ENCODE measurements at regions not wholly inside any gene's neighbourhood (a gene's known extent, or its start where the extent isn't known, plus 50 kb on each side); places are given as distances from the start of the nearest gene placed in this dataset.
"Not testable (repeated sequence)": the region's sequence is repeated elsewhere in the genome, so short reads cannot be mapped to it uniquely, and the experiment has no call there.

DNA sequence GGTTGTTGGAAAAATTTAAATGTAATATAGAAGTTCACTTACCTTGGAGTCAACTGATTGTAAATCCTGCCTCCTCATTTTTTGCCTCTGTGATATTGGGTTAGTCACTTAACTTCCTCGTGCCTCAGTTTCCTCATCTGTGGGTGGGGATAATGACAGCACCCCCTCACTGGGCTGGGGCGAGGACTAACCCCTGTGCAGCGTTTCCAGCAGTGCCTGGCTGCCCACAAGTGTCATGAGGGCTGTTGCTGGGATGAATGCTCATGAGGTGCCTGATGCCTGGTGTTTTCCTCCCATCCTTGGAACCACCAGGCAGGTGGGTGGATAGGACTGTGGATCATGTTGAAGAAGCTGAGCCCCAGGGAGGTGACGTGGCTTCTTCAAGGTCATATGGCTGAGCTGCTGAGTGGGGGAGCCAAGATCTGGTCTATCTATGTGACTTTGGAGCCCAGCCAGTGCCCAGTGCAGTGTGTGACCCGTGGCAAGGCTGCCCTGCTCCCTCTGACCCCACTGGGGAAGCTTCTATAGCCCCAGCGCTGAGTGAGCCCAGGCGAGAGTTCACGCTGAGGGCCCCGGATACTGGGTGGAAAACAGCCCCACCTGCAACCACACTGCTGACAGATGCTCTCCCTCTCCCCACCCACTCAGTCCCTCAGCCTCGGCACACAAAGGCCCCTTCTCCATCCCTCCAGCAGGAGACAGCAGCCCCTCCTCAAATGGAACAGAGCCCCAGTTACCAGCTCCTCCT is 446.0 kb downstream of the PTPRU start:
- DNase-seq = peak in 1 of 3 donors; percentile 9
- H3K4me3 ChIP-seq = no peak overlapping the region

GRCh38 chr1:29681416-29681815 is 445.1 kb downstream of the PTPRU start:
- not testable (repeated sequence) for H3K36me3 ChIP-seq (ENCODE audit: control insufficient read depth in 4 of 4, insufficient read depth in 4 of 4, low read length in 4 of 4); H3K27ac ChIP-seq (ENCODE audit: low read depth in 1 of 2, low read length in 1 of 2); H3K4me1 ChIP-seq (ENCODE audit: control insufficient read depth in 5 of 5, insufficient read depth in 5 of 5, low read length in 5 of 5); H3K27me3 ChIP-seq (ENCODE audit: control insufficient read depth in 3 of 3, insufficient read depth in 3 of 3, low read length in 2 of 3); H3K9ac ChIP-seq (ENCODE audit: insufficient read depth in 1 of 2, low read length in 2 of 2); H3K9me3 ChIP-seq (ENCODE audit: control insufficient read depth in 4 of 4, insufficient read depth in 3 of 4, low read length in 3 of 4); DNase-seq; ATAC-seq (ENCODE audit: insufficient read depth, low FRiP score); H3K4me3 ChIP-seq
- 59 to 76% methylated on average over 5 to 6 of the region's 6 CpGs for WGBS, 2 donors

More for the DNA sequence above, 446.0 kb downstream of the PTPRU start:
- Histone ChIP-seq H3K27me3 (ENCODE audit: control insufficient read depth in 3 of 3, insufficient read depth in 3 of 3, low read length in 2 of 3) (peaks cover 0 to 6% (median 6%) of the 10 kb centered on the region in 3 donors), H3K27ac (ENCODE audit: low read depth in 1 of 2, low read length in 1 of 2) (no peak overlapping the region), H3K9me3 (ENCODE audit: control insufficient read depth in 4 of 4, insufficient read depth in 3 of 4, low read length in 3 of 4) (no peaks in the 10 kb centered on the region), H3K36me3 (ENCODE audit: control insufficient read depth in 4 of 4, insufficient read depth in 4 of 4, low read length in 4 of 4) (no peaks in the 10 kb centered on the region), H3K4me1 (ENCODE audit: control insufficient read depth in 5 of 5, insufficient read depth in 5 of 5, low read length in 5 of 5) (peaks cover 0 to 6% (median 0%) of the 10 kb centered on the region in 5 donors), H3K9ac (ENCODE audit: insufficient read depth in 1 of 2, low read length in 2 of 2) (no peak overlapping the region)
- TF ChIP-seq, protein P1, sequence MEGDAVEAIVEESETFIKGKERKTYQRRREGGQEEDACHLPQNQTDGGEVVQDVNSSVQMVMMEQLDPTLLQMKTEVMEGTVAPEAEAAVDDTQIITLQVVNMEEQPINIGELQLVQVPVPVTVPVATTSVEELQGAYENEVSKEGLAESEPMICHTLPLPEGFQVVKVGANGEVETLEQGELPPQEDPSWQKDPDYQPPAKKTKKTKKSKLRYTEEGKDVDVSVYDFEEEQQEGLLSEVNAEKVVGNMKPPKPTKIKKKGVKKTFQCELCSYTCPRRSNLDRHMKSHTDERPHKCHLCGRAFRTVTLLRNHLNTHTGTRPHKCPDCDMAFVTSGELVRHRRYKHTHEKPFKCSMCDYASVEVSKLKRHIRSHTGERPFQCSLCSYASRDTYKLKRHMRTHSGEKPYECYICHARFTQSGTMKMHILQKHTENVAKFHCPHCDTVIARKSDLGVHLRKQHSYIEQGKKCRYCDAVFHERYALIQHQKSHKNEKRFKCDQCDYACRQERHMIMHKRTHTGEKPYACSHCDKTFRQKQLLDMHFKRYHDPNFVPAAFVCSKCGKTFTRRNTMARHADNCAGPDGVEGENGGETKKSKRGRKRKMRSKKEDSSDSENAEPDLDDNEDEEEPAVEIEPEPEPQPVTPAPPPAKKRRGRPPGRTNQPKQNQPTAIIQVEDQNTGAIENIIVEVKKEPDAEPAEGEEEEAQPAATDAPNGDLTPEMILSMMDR (IDR thresholded peaks at IDR 0.05; ENCODE audit: control extremely low read depth, extremely low read depth) = no peak
- no peak for ATAC-seq (ENCODE audit: insufficient read depth, low FRiP score)
- 53 to 59% methylated on average over 10 of the region's 10 CpGs for WGBS, 2 donors

DNA sequence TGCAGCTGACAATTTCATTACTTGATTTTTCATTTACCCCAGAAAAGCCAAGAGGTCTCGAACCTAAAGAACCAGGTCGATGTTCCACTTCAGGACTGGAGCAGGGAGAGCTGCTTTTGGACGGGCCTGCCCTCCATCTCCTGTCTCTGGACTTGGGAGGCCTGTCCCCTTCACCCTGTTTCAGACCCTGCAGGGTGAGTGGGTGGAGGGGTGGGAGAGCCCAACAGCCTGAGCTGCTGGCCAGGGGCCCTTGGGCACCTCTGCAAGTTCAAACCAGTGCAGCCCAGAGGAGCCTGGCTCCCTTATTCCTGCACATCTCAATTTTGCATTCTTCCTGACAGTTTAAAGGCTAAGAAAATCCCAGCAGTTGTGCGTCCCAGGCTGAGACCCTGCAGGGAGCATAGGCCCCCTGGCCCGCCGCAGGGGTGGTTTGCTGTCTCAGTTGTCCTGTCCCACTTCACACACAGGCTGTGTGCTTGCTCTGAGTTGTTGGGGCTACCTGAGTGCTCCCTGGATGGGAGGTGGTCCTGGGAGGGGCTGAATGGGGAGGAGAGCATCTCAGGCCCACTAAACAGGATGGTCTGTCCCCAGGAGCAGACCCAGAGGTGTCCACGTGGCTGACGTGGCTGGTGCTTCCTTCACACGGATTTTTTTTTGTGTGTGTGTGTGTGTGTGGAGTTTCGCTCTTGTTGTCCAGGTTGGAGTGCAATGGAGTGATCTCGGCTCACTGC is 443.7 kb downstream of the PTPRU start:
- H3K4me1 ChIP-seq (ENCODE audit: control insufficient read depth in 5 of 5, insufficient read depth in 5 of 5, low read length in 5 of 5) = peaks cover 0 to 6% (median 0%) of the 10 kb centered on the region in 5 donors
- 88 to 96% methylated on average over 11 of the region's 11 CpGs for whole genome bisulfite sequencing, 2 donors
- DNase-seq (peak in 1 of 3 donors; percentile 7), ATAC-seq (ENCODE audit: insufficient read depth, low FRiP score) (no peak)
- no peaks in the 10 kb centered on the region for H3K36me3 ChIP-seq (ENCODE audit: control insufficient read depth in 4 of 4, insufficient read depth in 4 of 4, low read length in 4 of 4)
- no peak overlapping the region for H3K9ac ChIP-seq (ENCODE audit: insufficient read depth in 1 of 2, low read length in 2 of 2)
- no peak overlapping the region for H3K4me3 ChIP-seq
- no peaks in the 10 kb centered on the region for H3K27me3 ChIP-seq (ENCODE audit: control insufficient read depth in 3 of 3, insufficient read depth in 3 of 3, low read length in 2 of 3)
- H3K27ac ChIP-seq (ENCODE audit: low read depth in 1 of 2, low read length in 1 of 2) = no peak overlapping the region
- TF ChIP-seq, protein P1 (IDR thresholded peaks at IDR 0.05; ENCODE audit: control extremely low read depth, extremely low read depth) = no peak
- H3K9me3 ChIP-seq (ENCODE audit: control insufficient read depth in 4 of 4, insufficient read depth in 3 of 4, low read length in 3 of 4) = no peaks in the 10 kb centered on the region

DNA sequence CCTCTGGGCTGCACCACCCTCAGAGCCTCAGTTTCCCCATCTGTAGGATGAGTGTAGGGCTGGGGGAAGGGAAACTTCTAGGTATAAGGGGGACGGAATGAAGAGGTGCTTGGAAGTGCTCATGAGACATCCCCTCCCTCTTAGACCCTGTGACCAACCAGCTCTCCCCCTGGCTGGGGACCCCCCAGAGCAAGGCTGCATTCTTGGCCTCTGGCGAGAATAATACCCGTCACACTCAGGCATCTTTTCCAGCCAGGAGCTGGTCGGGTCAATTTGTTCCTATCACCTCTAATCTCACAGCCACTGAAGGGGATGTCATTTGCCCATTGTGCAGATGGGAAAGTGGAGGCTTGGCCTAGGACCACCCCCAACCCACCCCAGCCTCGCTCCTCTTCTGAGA is 443.0 kb downstream of the PTPRU start:
- ATAC-seq (ENCODE audit: insufficient read depth, low FRiP score) (no peak), DNase-seq (peak in 1 of 3 donors; percentile 7)
- H3K36me3 ChIP-seq (ENCODE audit: control insufficient read depth in 4 of 4, insufficient read depth in 4 of 4, low read length in 4 of 4) = no peaks in the 10 kb centered on the region
- TF ChIP-seq, protein P1 (IDR thresholded peaks at IDR 0.05; ENCODE audit: control extremely low read depth, extremely low read depth) = no peak
- H3K9ac ChIP-seq (ENCODE audit: insufficient read depth in 1 of 2, low read length in 2 of 2) = no peak overlapping the region
- peaks cover 0 to 6% (median 0%) of the 10 kb centered on the region in 5 donors for H3K4me1 ChIP-seq (ENCODE audit: control insufficient read depth in 5 of 5, insufficient read depth in 5 of 5, low read length in 5 of 5)
- H3K4me3 ChIP-seq = no peak overlapping the region
- no peaks in the 10 kb centered on the region for H3K9me3 ChIP-seq (ENCODE audit: control insufficient read depth in 4 of 4, insufficient read depth in 3 of 4, low read length in 3 of 4)
- WGBS, 2 donors = 87 to 89% methylated on average over 5 of the region's 5 CpGs
- H3K27me3 ChIP-seq (ENCODE audit: control insufficient read depth in 3 of 3, insufficient read depth in 3 of 3, low read length in 2 of 3) = no peaks in the 10 kb centered on the region
- no peak overlapping the region for H3K27ac ChIP-seq (ENCODE audit: low read depth in 1 of 2, low read length in 1 of 2)
